NCI-H1694 treated with DMSO at 0.1 percent for 48 hours (cell line): ENCODE measurements at regions not wholly inside any gene's neighbourhood (a gene's known extent, or its start where the extent isn't known, plus 50 kb on each side); places are given as distances from the start of the nearest gene placed in this dataset.
"Not testable (repeated sequence)": the region's sequence is repeated elsewhere in the genome, so short reads cannot be mapped to it uniquely, and the experiment has no call there.

Experiments
- DNase-seq: peaks from one replicate; lab custom pipeline; 2025; lab: John Stamatoyannopoulos, UW

DNA sequence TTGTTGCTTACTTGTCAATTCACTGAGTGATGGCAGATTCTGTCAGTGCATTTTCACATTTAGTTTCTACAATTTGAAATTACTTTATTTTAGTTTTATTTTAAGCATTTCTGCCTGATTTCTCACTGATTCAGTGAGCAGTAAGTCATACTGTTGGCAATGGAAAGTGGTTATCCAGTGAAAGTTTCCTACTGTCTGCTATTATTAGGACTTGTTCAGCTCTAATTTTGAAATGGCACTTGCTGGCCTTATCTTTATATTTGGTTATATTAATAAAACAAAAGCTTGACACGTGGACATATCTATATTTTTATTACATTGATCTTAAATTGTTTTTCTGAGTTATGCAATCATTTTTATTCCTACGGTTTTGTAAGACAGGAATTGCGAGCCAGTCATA, 871.8 kb upstream of the SLC35B3 start:
- no peak for DNase-seq

GRCh38 chr6:9295644-9296043, 860.3 kb upstream of the SLC35B3 start:
- no peak for DNase-seq

DNA sequence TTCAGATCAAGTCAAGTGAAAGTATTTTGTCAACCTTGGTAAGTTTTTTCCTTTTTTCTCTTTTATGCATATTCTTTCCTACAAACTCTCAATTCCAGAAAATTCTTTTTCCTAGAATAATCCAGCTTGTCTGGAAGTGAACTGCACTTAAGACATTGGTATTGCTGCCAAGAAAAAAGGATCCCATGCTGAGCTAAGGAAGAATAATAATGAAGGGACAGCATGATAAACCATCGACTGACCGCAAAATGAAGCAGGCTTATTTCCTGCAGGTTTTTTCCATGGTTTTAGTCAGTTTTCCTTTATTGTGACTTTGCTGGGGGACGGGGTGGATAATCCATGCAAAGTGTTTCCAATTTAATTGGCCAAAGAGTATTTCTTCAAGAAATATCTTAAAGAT, 857.6 kb upstream of the SLC35B3 start:
- no peak for DNase-seq

- DNase-seq, result not testable (repeated sequence)
Observed at GRCh38 chr6:9290342-9290741, 855.0 kb upstream of the SLC35B3 start.

- no peak for DNase-seq
Observed at GRCh38 chr6:9272671-9273070, 837.3 kb upstream of the SLC35B3 start.

DNA sequence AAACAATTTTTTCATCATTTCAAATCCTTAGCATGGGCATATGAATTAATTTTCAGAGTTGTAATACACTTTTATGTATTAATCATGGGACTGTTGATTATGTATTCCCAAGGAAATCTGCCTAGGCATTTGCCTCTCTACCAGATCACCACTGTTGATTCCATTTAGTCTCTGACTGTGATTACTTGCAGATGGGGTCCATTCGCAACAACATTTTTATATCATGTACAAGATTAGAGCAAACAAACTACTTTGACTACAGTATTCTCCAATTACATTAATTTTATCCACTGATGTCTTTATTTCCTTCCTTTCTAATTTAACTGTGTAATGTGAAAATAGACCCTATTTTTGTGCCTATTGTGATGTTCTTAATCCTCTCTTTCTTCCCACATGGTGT, 831.4 kb upstream of the SLC35B3 start:
- DNase-seq, result no peak

- DNase-seq, result no peak
Observed at GRCh38 chr6:9257215-9257614, 821.9 kb upstream of the SLC35B3 start.

- DNase-seq, result no peak
Observed at GRCh38 chr6:9254251-9254650, 818.9 kb upstream of the SLC35B3 start.

DNA sequence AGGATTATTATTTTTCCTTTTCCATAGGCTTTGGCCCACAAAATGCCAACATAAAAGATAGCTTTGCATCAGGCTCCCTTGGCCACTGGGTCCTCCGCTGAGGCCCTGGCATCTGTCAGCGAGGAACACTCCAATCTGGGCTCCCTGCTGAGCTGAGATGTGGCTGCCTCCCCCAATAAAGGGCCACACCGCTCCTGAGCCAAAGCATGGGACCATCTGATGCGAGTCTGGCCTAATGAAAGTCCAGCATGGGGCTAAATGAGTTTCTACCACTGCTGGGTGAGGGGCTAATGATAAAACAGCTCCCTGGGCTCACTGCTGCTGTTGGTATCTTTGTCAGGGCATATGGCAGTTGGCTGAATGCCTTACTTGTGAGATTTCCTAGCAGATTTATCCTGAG, 817.5 kb upstream of the SLC35B3 start:
- peak; percentile 25 for DNase-seq

GRCh38 chr6:9250852-9251251, 815.5 kb upstream of the SLC35B3 start:
- DNase-seq, result peak; percentile 47

GRCh38 chr6:9248133-9248532, 812.8 kb upstream of the SLC35B3 start:
- no peak for DNase-seq

GRCh38 chr6:9240861-9241260, 805.5 kb upstream of the SLC35B3 start:
- DNase-seq, result no peak

- no peak for DNase-seq
Observed at GRCh38 chr6:9236443-9236842, 801.1 kb upstream of the SLC35B3 start.

DNA sequence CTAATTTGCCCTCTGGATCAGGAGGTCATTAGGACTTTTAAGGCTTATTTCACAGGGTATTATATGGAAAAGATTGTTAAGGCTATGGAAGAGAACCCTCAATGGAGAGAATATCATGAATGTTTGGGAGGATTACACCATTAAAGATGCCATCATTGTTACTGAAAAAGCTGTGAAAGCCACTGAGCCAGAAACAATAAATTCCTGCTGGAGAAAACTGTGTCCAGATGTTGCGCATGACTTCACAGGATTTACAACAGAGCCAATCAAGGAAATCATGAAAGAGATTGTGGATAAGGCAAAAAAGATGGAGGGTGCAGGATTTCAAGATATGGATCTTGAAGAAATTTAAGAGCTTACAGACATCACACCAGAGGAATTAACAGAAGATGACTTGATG, 798.3 kb upstream of the SLC35B3 start:
- no peak for DNase-seq

DNA sequence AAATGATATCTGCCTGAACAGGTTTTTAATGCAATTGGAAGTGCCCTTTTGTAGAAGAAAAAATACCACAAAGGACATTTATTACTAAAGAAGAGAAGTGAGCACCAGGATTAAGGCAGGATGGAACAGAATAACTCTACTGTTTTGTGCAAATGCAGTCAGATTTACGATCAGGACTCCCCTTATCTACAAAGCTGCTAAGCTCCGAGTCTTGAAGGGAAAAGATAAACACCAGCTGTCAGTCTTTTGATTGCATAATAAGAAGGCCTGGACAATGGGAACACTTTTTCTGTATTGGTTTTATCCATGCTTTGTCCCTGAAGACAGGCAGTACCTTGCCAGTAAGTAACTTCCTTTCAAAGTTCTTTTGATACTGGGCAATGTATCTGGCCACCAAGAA, 797.9 kb upstream of the SLC35B3 start:
- no peak for DNase-seq

- no peak for DNase-seq
Observed at GRCh38 chr6:9225441-9225871, 790.1 kb upstream of the SLC35B3 start.

DNA sequence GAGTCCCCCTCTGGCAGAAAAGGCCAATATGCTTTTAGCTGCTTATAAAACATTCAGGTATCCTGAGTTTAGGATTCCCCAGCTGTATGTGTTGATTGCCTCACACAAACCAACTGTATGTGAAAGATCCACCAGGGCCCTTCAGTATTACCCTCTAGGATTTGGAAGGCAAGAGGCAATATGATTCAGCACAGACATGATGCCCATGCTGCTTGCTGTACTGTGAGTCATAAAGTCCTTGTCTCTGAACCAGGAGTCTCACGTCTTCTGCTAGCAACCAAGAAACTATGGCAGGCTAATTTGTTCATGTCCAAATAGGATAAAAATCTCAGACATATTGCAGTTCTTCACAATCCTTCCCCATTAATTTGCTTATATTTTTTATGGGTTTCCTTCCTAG, 789.2 kb upstream of the SLC35B3 start:
- DNase-seq, result no peak

DNA sequence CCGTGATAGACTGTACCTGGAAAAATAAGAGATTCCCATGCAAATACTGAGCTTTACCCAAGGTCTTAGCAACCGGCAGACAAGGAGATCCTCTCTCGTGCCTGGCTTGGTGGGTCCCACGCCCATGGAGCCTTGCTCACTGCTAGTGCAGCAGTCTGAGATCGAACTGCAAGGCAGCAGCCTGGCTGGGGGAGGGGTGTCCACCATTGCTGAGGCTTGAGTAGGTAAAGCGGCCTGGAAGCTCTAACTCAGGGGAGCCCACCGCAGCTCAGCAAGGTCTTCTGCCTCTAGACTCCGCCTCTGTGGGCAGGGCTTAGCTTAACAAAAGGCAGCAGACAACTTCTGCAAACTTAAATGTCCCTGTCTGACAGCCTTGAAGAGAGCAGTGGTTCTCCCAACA, 778.4 kb upstream of the SLC35B3 start:
- DNase-seq, result not testable (repeated sequence)

DNA sequence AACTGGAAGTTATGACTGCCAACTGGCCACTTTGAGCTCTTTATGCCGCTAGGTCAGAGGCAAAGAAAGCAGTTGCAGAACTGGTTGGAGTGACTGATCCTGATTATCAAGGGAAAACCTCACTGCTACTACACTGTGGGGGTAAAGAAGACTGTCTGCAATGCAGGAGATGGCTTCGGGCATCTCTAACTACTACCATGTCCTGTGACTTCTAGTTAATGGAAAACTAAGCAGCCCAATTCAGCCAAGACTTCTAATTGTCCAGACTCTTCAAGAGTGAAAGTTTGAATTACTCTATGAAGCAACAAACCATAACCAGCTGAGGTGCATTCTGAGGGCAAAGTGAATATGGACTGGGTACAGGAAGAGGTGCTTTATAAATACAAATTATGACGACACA, 773.6 kb upstream of the SLC35B3 start:
- DNase-seq, result no peak

- DNase-seq, result no peak
Observed at GRCh38 chr6:9205645-9206044, 770.3 kb upstream of the SLC35B3 start.

DNA sequence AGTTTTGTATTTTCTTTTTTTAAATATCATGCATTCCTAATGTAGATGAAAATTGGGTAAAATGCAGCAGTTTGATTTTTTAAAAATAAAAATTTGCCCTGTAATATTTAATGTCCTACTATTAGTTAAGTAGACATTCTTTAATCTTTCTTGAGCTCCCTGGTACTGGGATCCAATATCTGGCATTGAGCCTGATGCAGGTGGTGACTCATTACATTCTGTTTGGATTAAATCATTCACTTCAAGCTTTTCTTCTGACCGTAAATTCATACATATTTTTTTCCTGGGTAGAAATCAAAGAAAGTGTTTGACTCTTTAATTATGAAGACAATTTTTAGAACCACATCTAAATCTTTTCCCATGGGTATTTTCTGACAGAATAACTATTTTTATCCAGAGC, 768.8 kb upstream of the SLC35B3 start:
- no peak for DNase-seq

DNA sequence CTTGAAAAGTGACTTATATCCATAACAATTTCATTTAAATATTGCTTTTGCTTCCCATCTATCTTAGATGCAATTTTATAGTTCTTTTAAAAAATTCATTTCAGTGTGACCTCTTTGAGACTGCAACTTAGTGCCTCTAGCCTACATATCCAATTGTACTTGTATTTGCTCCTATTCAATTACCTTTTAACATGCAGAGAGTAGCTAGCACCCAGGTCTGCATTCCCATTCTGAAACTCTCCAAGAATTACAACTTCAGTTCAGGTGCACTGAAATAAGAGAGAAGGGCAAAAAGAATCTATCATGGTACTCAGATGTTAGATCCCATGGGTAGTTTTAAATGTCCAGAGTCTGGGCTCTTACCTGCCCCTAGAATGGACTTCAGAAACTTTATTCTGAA, 765.4 kb upstream of the SLC35B3 start:
- DNase-seq, result no peak

DNA sequence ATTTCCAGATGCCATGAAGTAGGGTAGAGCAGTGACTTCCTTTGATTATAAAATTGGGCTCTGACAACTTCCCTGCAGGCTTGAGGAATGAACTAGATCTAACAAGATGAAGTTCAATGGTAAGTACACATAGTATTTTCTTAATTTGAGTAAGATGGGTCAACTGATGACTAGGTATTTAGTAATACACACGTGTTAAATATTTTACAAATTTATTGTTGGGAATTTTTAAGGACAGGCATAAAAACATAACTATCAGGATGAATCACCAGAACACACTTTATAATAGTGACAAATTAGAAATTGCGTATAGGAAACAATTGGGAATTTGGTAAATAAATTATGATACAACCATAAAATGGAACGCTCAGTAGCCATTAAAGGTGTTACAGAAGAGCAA, 762.4 kb upstream of the SLC35B3 start:
- no peak for DNase-seq

DNA sequence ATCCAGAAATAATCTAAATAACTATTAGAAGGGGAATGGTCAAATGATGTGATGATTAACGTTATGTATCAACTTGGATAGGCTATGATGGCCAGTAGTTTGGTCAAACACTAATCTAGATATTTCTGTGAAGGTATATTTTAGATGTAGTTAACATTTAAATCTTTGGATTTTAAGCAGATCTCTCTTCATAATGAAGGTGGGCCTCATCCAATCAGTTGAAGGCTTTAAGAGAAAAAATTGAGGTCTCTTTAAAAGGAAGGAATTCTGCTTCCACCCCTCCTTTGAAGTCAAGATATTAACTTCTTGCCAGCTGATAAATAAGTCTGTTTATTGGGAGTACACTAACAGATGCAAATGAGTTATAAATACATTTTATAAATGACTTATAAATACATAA, 760.0 kb upstream of the SLC35B3 start:
- no peak for DNase-seq

- DNase-seq, result no peak
Observed at GRCh38 chr6:9192405-9192909, 757.1 kb upstream of the SLC35B3 start.
